H1 (cell line): ENCODE measurements at regions not wholly inside any gene's neighbourhood (a gene's known extent, or its start where the extent isn't known, plus 50 kb on each side); places are given as distances from the start of the nearest gene placed in this dataset.

Source experiments
- CTCF ChIA-PET: fragments of 300-600 bp; sonication (Branson Sonifier 250); formaldehyde crosslinking; loops from one replicate; lab custom pipeline; 2021; ENCODE audit not compliant: partially characterized antibody; lab: Charles Lee
- POLR2A ChIA-PET: fragments of 300-600 bp; sonication (Branson Sonifier 250); formaldehyde crosslinking; loops from one replicate; lab custom pipeline; 2021; ENCODE audit warnings: inconsistent platforms; ENCODE audit not compliant: partially characterized antibody; lab: Charles Lee
- DNase-seq, 2 experiments: peaks; one replicate each; pipeline versions ENCODE4 v3.0.0 to v3.0.0-alpha.2; 2010 to 2022; ENCODE audit warnings: low spot score in 2 of 2, low read depth in 1 of 2, mixed read lengths in 1 of 2
- FAIRE-seq: peaks from 2 replicates; lab custom pipeline; 2011; peaks lifted over from hg19 to GRCh38; lab: Jason Lieb, UNC
- H2AFZ ChIP-seq: 2 replicates; pipeline ENCODE4 v1.8.1; 2012; ENCODE audit warnings: low read length, inconsistent platforms
- H2AK5ac ChIP-seq: 2 replicates; pipeline ENCODE4 v1.6.1; 2013; ENCODE audit warnings: low read depth, low read length
- H2BK120ac ChIP-seq: replicated peaks from 2 replicates; pipeline ENCODE3; 2013; ENCODE audit warnings: low read depth, low read length, inconsistent platforms
- H2BK12ac ChIP-seq: 2 replicates; pipeline ENCODE4 v1.6.1; 2013; ENCODE audit warnings: low read depth, low read length
- H2BK15ac ChIP-seq: 2 replicates; pipeline ENCODE4 v1.6.1; 2013; ENCODE audit warnings: low read length
- H2BK20ac ChIP-seq: 2 replicates; pipeline ENCODE4 v1.6.1; 2013; ENCODE audit warnings: low read length
- H2BK5ac ChIP-seq: 2 replicates; pipeline ENCODE4 v1.6.1; 2013; ENCODE audit warnings: low read depth, low read length
- H3K14ac ChIP-seq: 2 replicates; pipeline ENCODE4 v1.6.1; 2013; ENCODE audit warnings: inconsistent platforms; ENCODE audit not compliant: insufficient read length
- H3K18ac ChIP-seq: 2 replicates; pipeline ENCODE4 v1.6.1; 2013; ENCODE audit warnings: low read length; ENCODE audit errors: extremely low read depth
- H3K23ac ChIP-seq: 2 replicates; pipeline ENCODE4 v1.6.1; 2013; ENCODE audit warnings: inconsistent platforms; ENCODE audit not compliant: insufficient read length
- H3K23me2 ChIP-seq: 2 replicates; pipeline ENCODE4 v1.6.1; 2013; ENCODE audit warnings: low read depth, low read length
- H3K27ac ChIP-seq: 2 replicates; pipeline ENCODE4 v1.6.1; 2011; ENCODE audit warnings: low read depth, low read length, inconsistent platforms
- H3K27me3 ChIP-seq, 4 experiments: replicated peaks in 1 of 4; 1 replicate in 1 of 4; 2 replicates in 3 of 4; pipeline versions ENCODE4 v1.6.1 to v1.8.1; 2011 to 2013; ENCODE audit warnings: low read length in 3 of 4, mild to moderate bottlenecking in 3 of 4, inconsistent platforms in 2 of 4, mixed read lengths in 2 of 4, moderate library complexity in 1 of 4; ENCODE audit not compliant: control insufficient read depth in 3 of 4, insufficient read depth in 3 of 4; ENCODE audit errors: extremely low read depth in 1 of 4
- H3K36me3 ChIP-seq, 4 experiments: 2 replicates each; pipeline versions ENCODE4 v1.6.1 to v1.8.1; 2011 to 2013; ENCODE audit warnings: mild to moderate bottlenecking in 4 of 4, low read length in 3 of 4, moderate library complexity in 2 of 4, control low read depth in 1 of 4, inconsistent platforms in 1 of 4; ENCODE audit not compliant: insufficient read depth in 4 of 4, control insufficient read depth in 2 of 4
- H3K4ac ChIP-seq: replicated peaks from 2 replicates; pipeline ENCODE3; 2013; ENCODE audit warnings: low read length, low read depth, mixed read lengths, inconsistent platforms; ENCODE audit not compliant: insufficient read length
- H3K4me1 ChIP-seq, 4 experiments: replicated peaks in 1 of 4; 1 replicate in 1 of 4; 2 replicates in 3 of 4; pipeline versions ENCODE4 v1.6.1 to v1.8.1; 2011 to 2013; ENCODE audit warnings: low read length in 3 of 4, inconsistent platforms in 2 of 4, mixed read lengths in 1 of 4; ENCODE audit not compliant: insufficient read depth in 4 of 4, control insufficient read depth in 3 of 4
- H3K4me2 ChIP-seq, 2 experiments: 2 replicates each; pipeline versions ENCODE4 v1.6.1 to v1.8.1; 2011 to 2013; ENCODE audit warnings: low read depth in 2 of 2, low read length in 2 of 2, control low read depth in 1 of 2, inconsistent platforms in 1 of 2, mild to moderate bottlenecking in 1 of 2; ENCODE audit not compliant: insufficient read depth in 1 of 2
- H3K4me3 ChIP-seq, 4 experiments: fragments of 200-600, 300-600 bp in 1 of 4; sonication (generic), shearing (Covaris generic), sonication (Bioruptor Twin) in 1 of 4; 2 replicates each; pipeline versions ENCODE4 v1.5.1 to v1.8.1; 2011 to 2016; ENCODE audit warnings: low read length in 4 of 4, low read depth in 3 of 4, control low read depth in 2 of 4, inconsistent platforms in 2 of 4, mild to moderate bottlenecking in 2 of 4, mixed read lengths in 1 of 4, moderate library complexity in 1 of 4; ENCODE audit not compliant: insufficient read depth in 2 of 4; ENCODE audit errors: extremely low read depth in 1 of 4
- H3K56ac ChIP-seq: replicated peaks from 2 replicates; pipeline ENCODE3; 2013; ENCODE audit warnings: low read depth, mild to moderate bottlenecking, mixed read lengths, low read length, inconsistent platforms; ENCODE audit not compliant: insufficient read length
- H3K79me1 ChIP-seq: 2 replicates; pipeline ENCODE4 v1.6.1; 2013; ENCODE audit warnings: low read depth, low read length, control low read depth
- H3K79me2 ChIP-seq, 2 experiments: 2 replicates each; pipeline versions ENCODE4 v1.6.1 to v1.8.1; 2012 to 2013; ENCODE audit warnings: low read length in 2 of 2, mild to moderate bottlenecking in 2 of 2, inconsistent platforms in 1 of 2; ENCODE audit not compliant: insufficient read depth in 2 of 2, control insufficient read depth in 1 of 2
- H3K9ac ChIP-seq, 4 experiments: replicated peaks in 1 of 4; 1 replicate in 1 of 4; 2 replicates in 3 of 4; pipeline versions ENCODE4 v1.6.1 to v1.8.1; 2011 to 2013; ENCODE audit warnings: low read depth in 3 of 4, low read length in 3 of 4, control low read depth in 2 of 4, mild to moderate bottlenecking in 2 of 4, moderate library complexity in 2 of 4, inconsistent platforms in 1 of 4; ENCODE audit errors: extremely low read depth in 1 of 4
- H3K9me3 ChIP-seq, 2 experiments: 2 replicates each; pipeline versions ENCODE4 v1.6.1 to v1.8.1; 2012 to 2013; ENCODE audit warnings: mild to moderate bottlenecking in 2 of 2, moderate library complexity in 2 of 2, control low read depth in 1 of 2, inconsistent platforms in 1 of 2, low read depth in 1 of 2, low read length in 1 of 2, mixed read lengths in 1 of 2; ENCODE audit not compliant: insufficient read depth in 2 of 2
- H4K20me1 ChIP-seq, 2 experiments: replicated peaks in 1 of 2; 2 replicates each; pipeline versions ENCODE3 to v1.8.1; 2011 to 2013; ENCODE audit warnings: inconsistent platforms in 2 of 2, low read length in 2 of 2, mild to moderate bottlenecking in 1 of 2; ENCODE audit not compliant: insufficient read depth in 2 of 2, control insufficient read depth in 1 of 2
- H4K5ac ChIP-seq: 2 replicates; pipeline ENCODE4 v1.6.1; 2013; ENCODE audit warnings: low read length, low read depth, mixed read lengths, inconsistent platforms; ENCODE audit not compliant: insufficient read length
- H4K8ac ChIP-seq: 2 replicates; pipeline ENCODE4 v1.8.0; 2013; ENCODE audit warnings: mild to moderate bottlenecking, moderate library complexity, low read length, inconsistent platforms; ENCODE audit not compliant: insufficient read depth; ENCODE audit errors: extremely low read depth
- H4K91ac ChIP-seq: replicated peaks from 2 replicates; pipeline ENCODE3; 2013; ENCODE audit warnings: low read length, mixed read lengths, inconsistent platforms; ENCODE audit not compliant: insufficient read length
- EGR1 ChIP-seq: IDR thresholded peaks from 2 replicates; pipeline ENCODE4 v1.6.1; 2011; ENCODE audit warnings: low read depth, low read length, borderline replicate concordance
- GTF2F1 ChIP-seq: IDR thresholded peaks from 2 replicates; pipeline ENCODE4 v1.6.1; 2012; ENCODE audit warnings: low read depth, low read length, improper control_type of control experiment, borderline replicate concordance
- KDM4A ChIP-seq: IDR thresholded peaks from one replicate; pipeline ENCODE4 v1.7.1; 2012; ENCODE audit warnings: low read depth, mild to moderate bottlenecking, moderate library complexity, low read length, inconsistent platforms; ENCODE audit not compliant: severe bottlenecking
- RBBP5 ChIP-seq: IDR thresholded peaks from 2 replicates; pipeline ENCODE4 v1.7.1; 2012; ENCODE audit warnings: low read depth, mild to moderate bottlenecking, inconsistent platforms, low read length, moderate library complexity, borderline replicate concordance
- RXRA ChIP-seq: IDR thresholded peaks from 2 replicates; pipeline ENCODE4 v1.6.1; 2011; ENCODE audit warnings: low read depth, mild to moderate bottlenecking, low read length, moderate library complexity; ENCODE audit not compliant: insufficient read depth
- TAF1 ChIP-seq: IDR thresholded peaks from 2 replicates; pipeline ENCODE4 v1.6.1; 2011; ENCODE audit warnings: mild to moderate bottlenecking, low read depth, low read length
- WGBS, 2 experiments: shearing (Covaris generic) in 1 of 2; methylation state at CpG; one replicate each; pipeline versions ENCODE4 v1.1.6 to v1.1.7; 2013 to 2015; ENCODE audit warnings: low lambda C conversion rate in 2 of 2, mixed read lengths in 2 of 2, inconsistent platforms in 1 of 2, low coverage in 1 of 2, missing lambda C conversion rate in 1 of 2; ENCODE audit not compliant: insufficient replicate concordance in 2 of 2, insufficient coverage in 1 of 2, insufficient read length in 1 of 2; ENCODE audit errors: extremely low coverage in 1 of 2, missing lambda C conversion rate in 1 of 2; 5-methylcytosine and 5-hydroxymethylcytosine counted together
- TF ChIP-seq, protein P1 (sequence below): IDR thresholded peaks from 2 replicates; pipeline ENCODE4 v1.6.1; 2012; ENCODE audit warnings: low read length, inconsistent platforms
- TF ChIP-seq, protein P2 (sequence below), 3 experiments: IDR thresholded peaks; 1 replicate in 2 of 3; 2 replicates in 1 of 3; pipeline versions ENCODE4 v1.5.1 to v1.6.1; 2011; ENCODE audit warnings: low read length in 3 of 3, mild to moderate bottlenecking in 3 of 3, inconsistent platforms in 2 of 3, low read depth in 1 of 3, moderate library complexity in 1 of 3; ENCODE audit not compliant: insufficient read depth in 1 of 3; ENCODE audit errors: control extremely low read depth in 1 of 3

DNA sequence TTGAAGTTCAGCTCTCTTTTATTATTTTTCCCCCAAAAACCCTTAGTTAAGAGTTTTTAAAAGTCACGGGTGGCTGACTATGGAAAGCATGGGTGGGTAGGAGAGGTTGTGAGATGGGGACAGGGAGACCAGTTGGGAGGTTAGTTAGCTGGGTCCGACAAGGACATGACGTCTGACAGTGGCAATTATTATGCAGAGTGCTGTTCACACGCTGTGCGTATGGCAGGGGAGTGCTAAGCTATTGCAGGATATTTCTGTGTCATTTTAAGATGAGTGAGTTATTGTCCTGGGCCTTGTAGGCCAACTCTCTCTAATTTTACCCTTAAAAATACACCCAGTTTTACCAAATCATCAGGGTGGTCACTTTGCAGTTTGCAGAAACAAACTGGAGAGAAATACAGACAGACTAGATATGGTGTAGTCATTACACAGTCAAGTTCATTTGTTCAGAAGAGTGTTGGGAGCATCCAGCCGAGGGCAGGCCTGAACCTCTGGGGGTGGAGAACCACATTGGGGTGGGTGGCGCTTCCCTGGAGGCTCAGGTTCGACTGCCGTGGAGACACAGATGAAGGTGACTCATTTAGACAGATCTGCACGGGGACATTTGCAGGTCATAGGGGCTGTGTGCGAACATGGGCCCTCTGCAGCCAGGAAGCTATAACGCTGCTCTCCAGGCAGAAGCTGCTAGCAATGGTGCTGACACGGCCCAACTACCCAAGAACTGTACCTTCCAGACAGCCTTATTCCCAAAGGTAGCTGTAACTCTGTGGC lies 307.6 kb downstream of the QKI start:
- Histone ChIP-seq H3K18ac (no peak overlapping the region), H3K4me2 (no peak overlapping the region), H2BK20ac (no peak overlapping the region), H3K4me3 (no peak overlapping the region), H2AK5ac (no peak overlapping the region), H4K5ac (no peak overlapping the region), H2AFZ (no peak overlapping the region), H3K56ac (no peak overlapping the region), H3K23me2 (no peaks in the 10 kb centered on the region), H3K23ac (no peak overlapping the region), H3K14ac (no peak overlapping the region), H3K27ac (no peak overlapping the region), H2BK120ac (no peak overlapping the region), H3K79me2 (no peaks in the 10 kb centered on the region), H2BK15ac (no peak overlapping the region), H3K36me3 (no peaks in the 10 kb centered on the region), H4K8ac (no peak overlapping the region; the same call in 1 of the 2 replicates), H4K20me1 (no peaks in the 10 kb centered on the region), H3K27me3 (no peaks in the 10 kb centered on the region), H3K9me3 (no peaks in the 10 kb centered on the region), H3K9ac (no peak overlapping the region), H3K4ac (no peak overlapping the region), H2BK5ac (no peak overlapping the region), H2BK12ac (no peak overlapping the region), H3K4me1 (peaks cover 0 to 1% (median 0%) of the 10 kb centered on the region in 4 experiments; a peak in 1 of 7 replicates), H4K91ac (no peak overlapping the region), H3K79me1 (no peaks in the 10 kb centered on the region)
- 87% methylated on average over 13 of the region's 13 CpGs; no CpG with 5 or more reads in 1 of the 2 experiments for WGBS, 2 experiments
- ChIA-PET CTCF (interaction anchor here (0.8 to 1.8 kb wide), 2 partner anchors 9 to 33 kb away, joined by 3 to 6 read pairs; no protein-coding TSS in a partner anchor), POLR2A (no interaction called here)
- no peak for DNase-seq
- no peak for FAIRE-seq
- TF ChIP-seq KDM4A (no peak), TAF1 (no peak), GTF2F1 (no peak), RXRA (no peak), RBBP5 (no peak), EGR1 (no peak)
- TF ChIP-seq, protein P1, sequence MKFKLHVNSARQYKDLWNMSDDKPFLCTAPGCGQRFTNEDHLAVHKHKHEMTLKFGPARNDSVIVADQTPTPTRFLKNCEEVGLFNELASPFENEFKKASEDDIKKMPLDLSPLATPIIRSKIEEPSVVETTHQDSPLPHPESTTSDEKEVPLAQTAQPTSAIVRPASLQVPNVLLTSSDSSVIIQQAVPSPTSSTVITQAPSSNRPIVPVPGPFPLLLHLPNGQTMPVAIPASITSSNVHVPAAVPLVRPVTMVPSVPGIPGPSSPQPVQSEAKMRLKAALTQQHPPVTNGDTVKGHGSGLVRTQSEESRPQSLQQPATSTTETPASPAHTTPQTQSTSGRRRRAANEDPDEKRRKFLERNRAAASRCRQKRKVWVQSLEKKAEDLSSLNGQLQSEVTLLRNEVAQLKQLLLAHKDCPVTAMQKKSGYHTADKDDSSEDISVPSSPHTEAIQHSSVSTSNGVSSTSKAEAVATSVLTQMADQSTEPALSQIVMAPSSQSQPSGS = no peak
- TF ChIP-seq, protein P2, sequence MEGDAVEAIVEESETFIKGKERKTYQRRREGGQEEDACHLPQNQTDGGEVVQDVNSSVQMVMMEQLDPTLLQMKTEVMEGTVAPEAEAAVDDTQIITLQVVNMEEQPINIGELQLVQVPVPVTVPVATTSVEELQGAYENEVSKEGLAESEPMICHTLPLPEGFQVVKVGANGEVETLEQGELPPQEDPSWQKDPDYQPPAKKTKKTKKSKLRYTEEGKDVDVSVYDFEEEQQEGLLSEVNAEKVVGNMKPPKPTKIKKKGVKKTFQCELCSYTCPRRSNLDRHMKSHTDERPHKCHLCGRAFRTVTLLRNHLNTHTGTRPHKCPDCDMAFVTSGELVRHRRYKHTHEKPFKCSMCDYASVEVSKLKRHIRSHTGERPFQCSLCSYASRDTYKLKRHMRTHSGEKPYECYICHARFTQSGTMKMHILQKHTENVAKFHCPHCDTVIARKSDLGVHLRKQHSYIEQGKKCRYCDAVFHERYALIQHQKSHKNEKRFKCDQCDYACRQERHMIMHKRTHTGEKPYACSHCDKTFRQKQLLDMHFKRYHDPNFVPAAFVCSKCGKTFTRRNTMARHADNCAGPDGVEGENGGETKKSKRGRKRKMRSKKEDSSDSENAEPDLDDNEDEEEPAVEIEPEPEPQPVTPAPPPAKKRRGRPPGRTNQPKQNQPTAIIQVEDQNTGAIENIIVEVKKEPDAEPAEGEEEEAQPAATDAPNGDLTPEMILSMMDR (IDR thresholded peaks at IDR 0.05; ENCODE audit: control extremely low read depth in 1 of 3, insufficient read depth in 1 of 3, low read depth in 1 of 3, low read length in 3 of 3) = no peak
